Stimulated activated CD4-positive, alpha-beta T cell treated with anti-CD3 and anti-CD28 coated beads, Interleukin-1b, Interleukin-23, amount 100 ng/mL, for 48 hours (primary cell): ENCODE measurements at regions not wholly inside any gene's neighbourhood (a gene's known extent, or its start where the extent isn't known, plus 50 kb on each side); places are given as distances from the start of the nearest gene placed in this dataset.
"Not testable (repeated sequence)": the region's sequence is repeated elsewhere in the genome, so short reads cannot be mapped to it uniquely, and the experiment has no call there.

Experiments used
- DNase-seq: peaks from one replicate; pipeline ENCODE4 v3.0.0-alpha.2; 2020

DNA sequence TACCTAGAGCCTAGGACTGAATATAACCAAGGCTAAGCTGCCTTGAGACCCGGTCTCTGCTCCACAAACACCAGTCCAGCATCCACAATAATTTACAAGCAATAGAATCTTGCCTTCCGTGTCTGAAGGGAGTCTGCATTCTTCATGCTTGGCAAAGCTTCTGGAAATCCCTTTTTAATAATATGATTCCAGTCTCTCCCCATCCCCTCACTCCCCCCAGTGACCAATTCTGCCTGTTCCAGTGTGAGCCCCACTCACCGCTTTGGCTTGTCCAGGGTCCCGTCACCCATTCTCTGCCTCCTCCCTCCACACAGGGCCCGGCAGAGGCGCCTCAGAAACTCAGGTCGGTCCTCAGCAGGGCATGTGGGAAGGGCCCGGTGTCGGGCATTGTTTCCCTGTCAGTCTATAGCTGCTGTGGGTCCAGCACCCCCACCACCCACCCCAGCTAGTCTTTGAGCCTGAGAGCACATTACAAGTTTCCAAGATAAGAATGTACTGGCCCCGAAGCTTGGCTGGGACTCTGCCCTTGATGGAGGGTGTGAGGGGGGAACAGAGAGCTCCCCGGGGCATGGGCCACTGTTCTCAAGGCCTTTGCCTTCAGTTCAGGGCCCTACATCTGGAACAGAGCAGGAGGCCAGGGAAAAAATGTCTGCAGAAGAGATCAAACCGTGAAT, 129.7 kb upstream of the MYCN start:
- DNase-seq, result no peak

DNA sequence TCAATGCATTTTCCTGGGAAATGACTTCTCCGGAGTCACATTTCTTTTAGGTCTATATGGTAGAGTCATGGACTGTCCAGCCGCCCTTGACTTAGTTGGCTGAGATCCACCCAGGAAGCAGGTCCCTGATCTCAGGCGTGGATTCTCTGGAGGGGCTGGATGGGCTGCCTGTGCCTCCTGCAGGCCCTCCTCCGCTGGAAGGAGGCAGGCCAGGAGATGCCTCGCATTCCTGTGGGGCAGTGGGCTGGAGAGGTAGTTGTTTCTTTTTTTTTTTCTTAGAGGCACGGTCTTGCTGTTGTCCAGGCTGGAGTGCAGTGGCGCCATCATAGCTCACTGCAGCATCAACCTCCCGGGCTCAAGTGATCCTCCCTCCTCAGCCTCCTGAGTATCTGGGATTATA, 129.0 kb upstream of the MYCN start:
- no peak for DNase-seq

DNA sequence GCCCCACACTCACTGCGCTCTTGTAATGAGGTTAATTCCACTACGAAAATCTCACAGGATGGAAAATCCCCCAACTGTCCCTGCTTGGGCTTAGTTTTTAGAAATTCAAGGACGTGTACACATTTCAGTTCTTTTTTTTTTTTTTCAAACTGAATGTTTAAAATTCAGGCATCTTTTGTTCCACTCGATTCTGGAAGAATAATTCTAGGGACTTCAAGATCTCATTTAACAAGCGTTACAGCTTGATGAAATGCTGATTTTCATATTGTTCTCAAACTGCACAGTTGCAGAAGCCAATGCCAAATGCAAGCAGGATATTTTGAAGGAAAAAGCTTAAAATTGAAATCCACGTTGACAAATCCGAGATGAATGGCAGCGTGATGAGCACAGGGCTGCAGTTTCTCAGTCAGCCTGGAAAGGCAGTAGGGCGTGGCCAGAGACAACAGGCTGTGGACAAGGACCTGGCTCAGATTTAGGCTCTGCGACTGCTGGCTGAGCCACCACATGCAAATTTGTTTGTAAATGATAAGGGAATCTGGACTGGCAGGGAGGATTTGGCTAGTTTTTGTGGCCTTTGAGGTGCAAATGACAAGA, 128.1 kb upstream of the MYCN start:
- DNase-seq, result no peak

DNA sequence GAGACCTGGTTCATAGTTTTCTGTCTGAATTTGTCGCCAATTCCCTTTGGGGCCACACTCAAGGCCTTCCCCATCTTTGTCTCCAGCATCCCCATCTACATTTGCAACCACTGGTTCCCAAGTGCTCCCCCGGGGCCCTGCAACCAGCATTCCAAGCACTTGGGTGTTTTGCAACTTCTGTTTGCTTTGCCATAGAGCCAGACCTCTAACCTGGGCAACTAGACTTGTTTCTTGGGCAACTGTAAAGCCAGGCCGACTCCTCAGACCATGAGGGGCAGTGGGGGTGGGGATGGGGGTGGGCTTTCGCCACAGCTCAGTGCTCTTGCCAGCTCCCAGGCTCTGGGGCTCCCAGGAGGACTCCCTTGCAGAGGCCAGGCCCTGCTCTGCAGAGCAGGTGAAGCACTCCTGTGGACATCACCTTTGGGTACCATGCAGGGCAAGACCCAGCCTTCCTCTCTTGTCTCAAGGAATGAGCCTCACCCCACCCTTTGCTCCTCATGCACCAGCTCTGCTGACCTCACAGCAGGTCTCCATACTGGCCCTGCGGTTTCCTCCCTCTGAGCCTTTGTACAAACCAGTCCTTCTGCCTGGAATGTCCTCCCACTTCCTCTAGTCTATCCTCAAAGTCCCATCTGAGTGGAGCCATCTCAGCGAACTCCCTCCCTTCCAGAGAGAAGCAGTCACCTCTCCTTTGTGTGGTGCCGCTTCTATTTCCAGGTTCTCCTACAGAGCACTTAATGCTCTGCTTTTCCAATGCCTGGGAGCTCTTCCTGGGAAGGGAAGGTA, 126.7 kb upstream of the MYCN start:
- no peak for DNase-seq

GRCh38 chr2:15814403-15814802, 125.9 kb upstream of the MYCN start:
- no peak for DNase-seq

- no peak for DNase-seq
Measured at GRCh38 chr2:15814946-15815345, 125.4 kb upstream of the MYCN start.

- no peak for DNase-seq
Measured at GRCh38 chr2:15816226-15816625, 124.1 kb upstream of the MYCN start.

DNA sequence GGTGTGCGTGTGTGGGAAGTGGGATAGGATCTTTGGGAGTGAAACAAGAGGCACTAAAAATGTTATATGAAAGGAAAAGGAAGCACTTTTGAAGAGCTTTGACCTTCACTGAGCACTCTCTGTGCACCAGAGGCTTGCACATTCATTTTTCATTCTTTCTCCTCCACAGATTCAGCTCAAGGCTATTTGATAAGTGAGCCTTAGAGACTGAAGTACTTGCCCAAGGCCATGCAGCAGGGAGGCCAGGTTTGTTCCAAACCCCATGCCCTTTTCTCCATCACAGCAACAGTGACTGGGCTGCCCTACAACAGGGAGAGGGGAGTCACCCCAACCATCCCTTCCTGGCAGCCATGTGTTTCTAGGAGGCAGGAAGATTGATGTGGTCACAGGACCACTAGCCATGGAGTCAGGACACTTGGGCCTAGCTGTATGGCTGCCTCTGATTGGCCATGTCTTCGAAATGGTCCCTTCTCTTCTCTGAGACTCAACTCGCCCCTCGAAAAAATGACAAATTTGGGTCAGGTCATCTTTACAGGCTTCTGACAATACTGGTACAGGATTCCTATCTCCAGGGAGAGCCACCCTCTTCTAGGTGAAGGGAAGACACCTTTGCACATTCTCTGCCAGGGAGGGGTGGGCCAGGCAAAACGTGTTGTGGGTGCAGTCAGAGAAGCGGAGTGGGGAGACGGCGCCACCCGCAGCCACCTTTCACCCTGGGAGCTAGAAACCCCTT, 123.5 kb upstream of the MYCN start:
- DNase-seq, result no peak

DNA sequence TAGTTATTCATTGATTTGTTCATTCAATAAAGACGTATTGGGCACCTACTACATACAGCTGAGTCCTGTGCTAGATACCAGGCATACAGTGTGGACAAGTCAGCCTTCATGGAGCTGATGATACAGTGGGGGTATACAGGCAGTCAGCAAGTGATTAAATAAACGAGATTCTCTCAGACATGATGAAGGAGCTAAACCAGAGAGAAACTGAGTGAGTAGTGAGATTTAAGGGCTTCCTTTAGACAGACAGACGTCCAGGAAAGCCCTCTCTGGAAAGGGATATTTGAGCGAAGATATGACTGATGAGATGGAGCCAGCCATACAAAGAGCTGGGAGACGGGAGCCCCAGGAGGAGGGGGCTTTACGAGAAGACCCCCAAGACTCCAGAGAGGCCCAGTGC, 122.6 kb upstream of the MYCN start:
- DNase-seq, result no peak

DNA sequence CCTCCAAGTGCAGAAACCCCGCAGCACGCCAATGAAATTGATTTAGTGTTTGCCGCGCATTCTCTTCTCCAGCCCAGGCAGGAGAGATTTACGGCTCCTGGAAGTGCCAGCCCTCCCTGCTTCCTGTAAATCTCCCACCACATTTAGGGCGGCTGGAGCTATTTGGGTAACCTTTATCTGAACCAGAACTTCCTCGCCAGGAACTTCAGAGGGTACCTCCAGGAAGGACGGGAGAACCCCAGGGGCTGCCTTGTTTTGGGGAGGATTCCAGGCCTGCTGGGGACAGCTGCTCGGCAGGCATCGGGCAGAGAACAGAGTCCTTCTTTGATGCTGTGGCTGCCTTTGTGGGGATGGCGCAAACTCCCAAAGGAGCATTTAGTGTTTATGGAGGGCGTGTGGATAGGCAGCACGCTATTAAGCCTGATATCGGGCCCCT, 122.0 kb upstream of the MYCN start:
- DNase-seq, result no peak

DNA sequence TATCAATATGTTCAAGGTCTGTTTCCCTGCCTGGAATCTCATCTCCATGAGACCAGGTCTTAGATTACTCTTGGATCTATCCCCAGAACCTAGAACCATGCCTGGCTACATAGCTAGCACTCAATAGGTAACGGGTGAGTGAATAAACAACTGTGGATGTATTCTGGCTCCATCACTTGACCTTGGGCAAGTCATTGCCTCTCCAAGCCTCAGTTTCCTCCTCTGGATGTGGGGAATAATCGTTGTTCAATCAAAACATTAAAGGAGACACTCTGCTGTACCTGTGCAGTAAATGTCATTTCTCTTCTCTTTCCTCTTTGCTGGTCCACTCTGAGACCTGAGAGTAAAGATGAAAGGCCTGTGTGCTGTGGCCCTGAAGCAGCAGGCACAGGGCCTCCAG, 121.5 kb upstream of the MYCN start:
- DNase-seq, result no peak

DNA sequence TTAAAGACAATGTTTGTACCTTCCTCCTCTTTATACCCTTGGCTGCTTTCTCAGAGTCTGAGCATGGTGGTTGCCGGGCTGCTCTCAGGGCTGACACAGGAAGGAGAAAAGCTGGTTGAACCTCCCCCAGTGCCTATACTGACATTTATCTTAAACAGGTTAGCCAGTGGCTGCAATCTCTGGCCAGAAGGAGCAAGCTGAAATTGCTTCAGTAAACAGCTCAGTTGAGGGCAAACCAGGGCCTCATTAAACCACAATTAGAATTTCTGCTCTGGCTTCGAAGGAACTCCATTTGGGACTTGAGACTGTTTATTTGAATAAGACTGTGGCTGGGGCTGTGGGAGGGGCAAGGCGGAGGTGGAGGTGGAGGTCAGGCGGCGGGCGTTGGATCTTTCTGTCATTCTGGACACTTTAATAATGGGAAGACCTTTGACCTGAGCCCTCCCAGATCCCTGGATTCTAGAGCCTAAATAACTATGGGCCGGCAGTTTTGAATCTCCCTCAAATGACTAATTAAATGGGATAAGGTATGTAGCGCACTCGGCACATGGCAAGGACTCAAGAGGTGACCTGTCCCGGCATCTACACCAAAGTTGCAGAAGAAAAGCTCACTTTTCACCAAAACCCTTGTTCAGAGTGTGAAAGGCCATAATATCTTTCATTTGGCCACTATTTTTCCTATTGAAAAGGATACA, 120.6 kb upstream of the MYCN start:
- no peak for DNase-seq

DNA sequence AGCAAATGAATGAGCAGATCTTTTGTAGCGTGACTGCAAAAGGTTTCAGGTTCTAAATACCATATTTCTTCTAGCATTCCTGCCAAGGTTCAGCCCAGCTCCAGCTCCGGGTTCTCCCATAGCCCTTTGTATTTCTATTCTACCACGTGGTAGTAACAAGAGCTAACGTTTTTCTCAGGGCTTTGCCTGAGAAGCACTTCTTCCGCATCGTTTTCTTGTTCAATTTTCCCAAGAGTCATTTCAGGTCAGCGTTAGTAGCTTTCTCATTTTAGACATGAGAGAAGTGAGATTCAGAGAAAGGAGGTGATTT, 120.1 kb upstream of the MYCN start:
- no peak for DNase-seq

DNA sequence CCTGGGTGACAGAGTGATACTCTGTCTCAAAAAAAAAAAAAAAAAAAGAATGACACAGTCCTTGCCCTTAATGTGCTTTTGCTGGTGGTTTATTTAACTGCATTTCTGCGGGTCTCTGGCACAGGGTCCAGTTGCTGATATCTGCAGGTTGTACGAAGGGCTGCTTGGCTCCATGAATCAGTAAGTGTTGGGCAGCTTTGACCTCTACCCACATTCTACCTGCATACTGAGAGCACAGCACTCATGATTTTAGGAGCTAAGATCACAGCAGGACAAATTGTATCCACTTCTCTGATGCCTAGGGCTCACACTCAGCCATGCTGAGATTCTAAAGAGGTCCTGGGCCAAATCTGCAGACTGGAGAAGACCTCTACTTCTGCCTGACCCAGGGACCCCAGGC, 119.4 kb upstream of the MYCN start:
- DNase-seq, result no peak

- no peak for DNase-seq
Measured at GRCh38 chr2:15822151-15823044, 118.0 kb upstream of the MYCN start.

GRCh38 chr2:15823459-15824396, 116.6 kb upstream of the MYCN start:
- DNase-seq, result no peak

DNA sequence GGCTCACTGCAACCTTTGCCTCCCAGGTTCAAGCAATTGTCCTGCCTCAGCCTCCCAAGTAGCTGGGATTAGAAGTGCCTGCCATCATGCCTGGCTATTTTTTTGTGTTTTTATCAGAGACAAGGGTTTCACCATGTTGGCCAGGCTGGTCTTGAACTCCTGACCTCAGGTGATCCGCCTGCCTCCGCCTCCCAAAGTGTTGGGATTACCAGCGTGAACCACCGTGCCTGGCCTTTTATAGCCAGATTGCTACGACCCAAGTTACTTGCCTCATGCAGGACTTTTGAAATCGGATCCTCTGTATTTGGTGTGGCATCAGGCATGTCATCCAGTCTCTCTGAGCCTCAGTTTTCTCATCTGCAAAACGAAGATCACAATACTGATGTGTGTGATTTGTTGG, 115.9 kb upstream of the MYCN start:
- DNase-seq, result not testable (repeated sequence)

GRCh38 chr2:15825276-15825980, 114.9 kb upstream of the MYCN start:
- DNase-seq, result no peak

DNA sequence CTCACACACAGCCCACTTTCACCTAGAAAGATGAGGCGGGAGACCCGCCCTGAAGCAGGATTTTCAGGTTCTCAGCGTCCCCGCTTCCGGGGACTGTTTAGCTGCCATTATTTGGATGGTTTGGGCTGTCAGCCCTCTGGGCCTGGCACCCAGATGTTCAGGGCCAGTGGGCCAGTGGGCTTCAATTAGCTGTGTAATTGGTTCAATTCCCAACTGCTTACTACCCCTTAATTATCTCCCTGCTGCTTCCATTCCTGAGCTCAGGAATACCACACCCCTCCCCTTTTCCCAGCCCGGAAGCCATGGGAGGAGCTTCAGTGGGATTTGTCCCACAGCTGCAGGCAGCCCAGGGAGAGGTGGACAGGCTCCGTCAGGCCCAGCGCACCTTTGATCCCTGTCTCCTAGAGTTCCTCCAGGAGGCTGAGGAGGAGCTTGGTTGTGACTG, 114.1 kb upstream of the MYCN start:
- DNase-seq, result no peak

- DNase-seq, result no peak
Measured at GRCh38 chr2:15827001-15827400, 113.3 kb upstream of the MYCN start.
